ENCODE measurements at regions not wholly inside any gene's neighbourhood (a gene's known extent, or its start where the extent isn't known, plus 50 kb on each side); places are given as distances from the start of the nearest gene placed in this dataset.

- Histone ChIP-seq H3K4me1 (replicated peaks in 1 of 2; ENCODE audit: control insufficient read depth in 2 of 2, insufficient read depth in 2 of 2, low read length in 2 of 2) (no peaks in the 10 kb centered on the region), H3K9me1 (ENCODE audit: control insufficient read depth, insufficient read depth, low read length) (no peaks in the 10 kb centered on the region), H3K4me3 (no peak overlapping the region), H3K79me2 (ENCODE audit: control insufficient read depth, insufficient read depth, low read length) (no peaks in the 10 kb centered on the region), H4K20me1 (replicated peaks; ENCODE audit: control insufficient read depth, insufficient read depth, low read length) (no peaks in the 10 kb centered on the region), H3K4me2 (ENCODE audit: insufficient read depth, low read length) (no peak overlapping the region), H3K27ac (ENCODE audit: extremely low read depth, low read depth, low read length) (no peak overlapping the region), H2AFZ (ENCODE audit: low read depth, low read length) (no peak overlapping the region), H3K9ac (ENCODE audit: insufficient read depth in 1 of 2, low read depth in 2 of 2, low read length in 2 of 2) (no peak overlapping the region), H3K36me3 (ENCODE audit: control insufficient read depth, insufficient read depth, low read length) (no peaks in the 10 kb centered on the region), H3K27me3 (ENCODE audit: control insufficient read depth in 2 of 2, insufficient read depth in 2 of 2, low read length in 2 of 2) (no peaks in the 10 kb centered on the region), H3K9me3 (replicated peaks; ENCODE audit: control insufficient read depth, insufficient read depth, low read depth, low read length) (no peaks in the 10 kb centered on the region)
- CTCF ChIA-PET (ENCODE audit: low intra/inter-chr PET ratio): no interaction called here
- intact Hi-C loops (cut with micrococcal nuclease) (no loop called here), in situ Hi-C loops (cut with MboI) (no loop called here)
- no peak for FAIRE-seq
- no TSS peak for BruUV-seq (replicated peaks)
- no peak for DNase-seq (ENCODE audit: extremely low read depth in 1 of 4, low spot score in 3 of 4)
- ATAC-seq: no peak
- POLR2A ChIA-PET: interaction anchor here (0.6 kb wide), 1 partner anchor 1197 kb away, joined by 3 read pairs; no protein-coding TSS in a partner anchor
- 0% methylated on average over 2 of the region's 2 CpGs for WGBS (ENCODE audit: insufficient coverage, low coverage, missing lambda C conversion rate)
- TF ChIP-seq ZNF165 (CRISPR knock-in tag; IDR thresholded peaks at IDR 0.05; ENCODE audit: borderline replicate concordance): no peak
- TF ChIP-seq DLX4 (CRISPR knock-in tag; IDR thresholded peaks at IDR 0.05): no peak
- no peak for TF ChIP-seq ZBTB40 (IDR thresholded peaks at IDR 0.05)
- TF ChIP-seq ZBTB40 (CRISPR knock-in tag; IDR thresholded peaks at IDR 0.05): no peak
- TF ChIP-seq HCFC1 (IDR thresholded peaks at IDR 0.05; ENCODE audit: low read depth, low read length): no peak
- no peak for TF ChIP-seq LCOR (CRISPR knock-in tag; IDR thresholded peaks at IDR 0.05)
- no peak for TF ChIP-seq ZFX (CRISPR knock-in tag; IDR thresholded peaks at IDR 0.05)
- TF ChIP-seq VEZF1 (CRISPR knock-in tag; IDR thresholded peaks at IDR 0.05): no peak
- TF ChIP-seq OTX1 (CRISPR knock-in tag; IDR thresholded peaks at IDR 0.05): no peak
- no peak for TF ChIP-seq E2F3 (CRISPR knock-in tag; IDR thresholded peaks at IDR 0.05)
- TF ChIP-seq NUFIP1 (IDR thresholded peaks at IDR 0.05; ENCODE audit: partially characterized antibody): no peak
- no peak for TF ChIP-seq HNRNPL (IDR thresholded peaks at IDR 0.05; ENCODE audit: low read depth, low read length)
- TF ChIP-seq ZNF232 (CRISPR knock-in tag; IDR thresholded peaks at IDR 0.05): no peak
- no peak for TF ChIP-seq POLR2H (tag; IDR thresholded peaks at IDR 0.05; ENCODE audit: low read depth)
- TF ChIP-seq SREBF1 (IDR thresholded peaks at IDR 0.05; ENCODE audit: borderline replicate concordance, low read depth, low read length): no peak
These were observed 796.6 kb upstream of the DPPA4 start for GRCh38 chr3:110133971-110134370.

Measured in K562 (cell line).